ENCODE measurements at regions not wholly inside any gene's neighbourhood (a gene's known extent, or its start where the extent isn't known, plus 50 kb on each side); places are given as distances from the start of the nearest gene placed in this dataset.
"Not testable (repeated sequence)": the region's sequence is repeated elsewhere in the genome, so short reads cannot be mapped to it uniquely, and the experiment has no call there.

DNA sequence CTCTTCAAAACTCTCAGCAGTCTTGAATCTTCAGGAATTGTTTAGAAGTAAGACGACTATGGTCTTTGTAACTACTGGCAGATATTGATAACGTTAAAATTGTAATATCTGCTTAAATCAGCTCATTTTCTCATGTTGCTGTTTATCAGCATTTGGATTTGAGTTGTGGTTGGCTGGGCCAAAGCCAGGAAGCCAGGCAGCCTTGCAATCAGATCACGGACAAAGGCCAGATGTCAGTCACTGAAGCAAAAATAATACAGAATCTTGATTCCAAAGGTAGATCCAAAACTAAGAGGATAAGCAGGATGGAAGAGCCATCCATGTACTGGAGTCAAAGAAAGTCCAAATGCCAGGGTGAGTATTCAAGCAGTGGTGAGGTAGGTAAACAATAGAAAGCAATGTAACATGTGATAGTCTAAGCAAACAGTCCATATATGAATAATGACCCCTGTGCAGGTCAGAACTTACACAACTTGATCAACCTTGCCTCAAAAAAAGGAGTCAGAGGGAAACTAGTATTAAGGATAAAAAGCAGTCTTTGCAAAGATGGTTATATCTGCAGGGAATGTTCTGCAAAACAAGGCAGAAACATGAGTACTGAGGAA, 95.8 kb upstream of the RAP1B start:
- no peak for DNase-seq

DNA sequence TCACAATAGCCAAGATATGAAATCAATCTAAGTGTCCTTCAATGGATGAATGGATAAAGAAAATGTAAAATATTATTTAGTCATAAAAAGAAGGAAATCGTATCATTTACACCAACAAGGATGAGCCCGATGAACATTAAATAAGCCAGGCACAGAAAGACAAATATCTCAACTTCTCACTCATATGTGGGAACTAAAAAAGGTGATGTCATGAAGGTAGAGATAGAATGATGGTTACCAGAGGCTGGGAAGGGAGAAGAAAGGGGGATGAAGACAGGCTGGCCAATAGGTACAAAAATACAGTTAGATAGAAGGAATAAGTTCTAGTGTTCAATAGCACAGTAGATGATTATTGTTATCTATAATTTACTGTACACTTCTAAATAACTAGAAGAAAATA, 94.9 kb upstream of the RAP1B start:
- no peak for DNase-seq

GRCh38 chr12:68521321-68521839, 89.3 kb upstream of the RAP1B start:
- DNase-seq = no peak

DNA sequence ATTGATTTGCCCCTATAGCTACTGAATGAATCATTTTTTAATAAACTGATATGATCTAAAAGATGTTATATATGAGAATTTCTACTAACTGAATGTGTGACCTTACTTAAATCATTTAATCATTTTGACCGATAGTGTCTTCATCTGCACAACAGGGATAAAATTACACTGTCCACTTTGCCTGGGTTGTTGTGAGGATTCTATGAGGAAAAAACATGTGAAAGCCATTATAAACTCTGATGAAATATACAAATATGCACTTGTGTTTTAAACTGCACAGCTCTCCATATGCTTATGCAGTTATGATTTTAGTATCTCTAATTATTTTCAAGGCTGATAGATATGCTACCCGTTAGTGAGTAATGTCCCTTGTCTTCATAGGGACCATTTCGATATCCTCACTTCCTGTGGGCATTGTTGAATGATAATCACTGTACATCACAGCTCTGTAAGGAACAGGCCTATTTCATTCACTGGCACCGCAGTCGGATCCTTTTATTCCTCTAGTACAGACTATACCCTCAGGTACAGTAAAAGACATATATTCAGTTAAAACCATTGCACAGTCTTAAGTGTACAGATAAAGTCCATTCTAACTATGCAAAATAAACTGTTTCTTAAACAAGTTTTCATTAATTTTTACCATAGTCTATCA, 88.7 kb upstream of the RAP1B start:
- no peak for DNase-seq

GRCh38 chr12:68529466-68529865, 81.2 kb upstream of the RAP1B start:
- DNase-seq = no peak

- no peak for DNase-seq
Observed at GRCh38 chr12:68529869-68530268, 80.8 kb upstream of the RAP1B start.

- no peak for DNase-seq
Observed at GRCh38 chr12:68530299-68530698, 80.4 kb upstream of the RAP1B start.

DNA sequence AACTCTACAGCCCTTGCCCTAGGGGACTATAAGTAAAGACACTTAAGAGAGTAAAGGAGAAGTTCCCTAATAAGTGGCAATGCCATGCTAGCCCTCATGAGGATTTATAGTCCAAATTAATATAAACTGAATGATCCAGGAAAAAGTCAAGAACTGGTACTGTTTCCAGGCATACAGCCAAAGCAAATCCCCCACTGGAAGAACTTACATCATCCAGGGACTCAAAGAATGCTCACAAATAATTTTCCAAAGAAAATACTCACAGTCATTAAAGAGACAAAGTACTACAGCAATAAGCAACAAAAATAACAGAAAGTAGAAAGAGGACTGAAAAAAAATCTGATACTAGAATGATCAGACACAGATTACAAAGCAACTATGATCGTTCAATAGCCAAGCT, 79.7 kb upstream of the RAP1B start:
- no peak for DNase-seq

DNA sequence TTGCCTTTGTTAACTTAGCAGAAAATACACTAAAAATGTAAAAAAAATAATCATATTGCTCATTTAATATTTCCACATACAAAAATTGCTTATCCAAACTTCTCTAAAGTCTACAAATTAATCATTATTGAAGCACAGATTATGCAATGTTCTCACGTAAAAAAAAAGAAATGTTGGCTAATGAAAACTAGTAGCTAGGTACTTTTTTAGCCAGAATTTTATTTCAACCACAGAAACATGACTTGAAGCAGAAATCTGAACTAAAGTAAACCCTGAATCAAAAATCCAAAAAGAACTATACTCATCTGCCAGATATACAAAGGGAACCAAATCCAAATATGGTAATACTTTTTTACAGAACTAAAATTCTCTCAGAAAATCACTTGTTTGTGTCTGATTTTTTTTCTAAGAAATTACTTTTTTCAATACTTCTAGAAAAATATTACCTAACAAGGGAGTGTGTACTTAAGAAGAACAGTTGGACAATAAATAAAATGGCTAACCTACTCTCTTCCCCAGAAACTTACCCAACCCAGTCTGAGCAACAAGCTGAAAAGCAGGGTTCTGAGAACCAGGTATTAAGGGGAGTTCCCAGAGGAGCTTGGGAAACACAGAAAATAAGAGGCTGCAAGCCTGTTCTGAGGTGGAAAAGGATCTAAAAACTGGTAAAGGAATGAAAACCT, 78.4 kb upstream of the RAP1B start:
- DNase-seq = no peak

GRCh38 chr12:68532887-68533248, 77.8 kb upstream of the RAP1B start:
- DNase-seq = no peak

GRCh38 chr12:68534108-68534507, 76.6 kb upstream of the RAP1B start:
- DNase-seq = no peak

DNA sequence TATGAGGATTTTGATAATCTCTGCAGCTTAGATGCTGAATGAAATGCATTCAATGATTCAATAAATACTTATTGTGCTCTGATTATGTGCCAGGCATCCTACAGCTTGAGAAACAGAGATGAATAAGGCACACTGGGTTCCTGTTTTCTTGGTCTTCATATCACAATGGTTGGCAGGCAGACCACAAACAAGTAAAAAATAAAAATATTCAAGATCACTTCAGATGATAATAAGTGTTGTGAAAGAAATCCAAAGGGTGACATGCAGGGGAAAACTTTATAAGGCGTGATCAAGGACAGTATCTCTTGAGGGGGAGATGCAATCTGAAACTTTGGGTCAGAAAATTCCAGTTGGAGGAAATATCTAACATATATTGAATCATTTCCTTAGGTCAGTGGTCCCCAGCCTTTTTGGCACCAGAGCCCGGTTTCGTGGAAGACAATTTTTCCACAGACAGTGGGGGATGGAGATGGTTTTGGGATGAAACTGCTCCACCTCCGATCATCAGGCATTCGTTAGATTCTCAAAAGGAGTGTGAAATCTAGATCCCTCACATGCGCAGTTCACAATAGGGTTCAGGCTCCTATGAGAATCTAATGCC, 73.7 kb upstream of the RAP1B start:
- DNase-seq = no peak

DNA sequence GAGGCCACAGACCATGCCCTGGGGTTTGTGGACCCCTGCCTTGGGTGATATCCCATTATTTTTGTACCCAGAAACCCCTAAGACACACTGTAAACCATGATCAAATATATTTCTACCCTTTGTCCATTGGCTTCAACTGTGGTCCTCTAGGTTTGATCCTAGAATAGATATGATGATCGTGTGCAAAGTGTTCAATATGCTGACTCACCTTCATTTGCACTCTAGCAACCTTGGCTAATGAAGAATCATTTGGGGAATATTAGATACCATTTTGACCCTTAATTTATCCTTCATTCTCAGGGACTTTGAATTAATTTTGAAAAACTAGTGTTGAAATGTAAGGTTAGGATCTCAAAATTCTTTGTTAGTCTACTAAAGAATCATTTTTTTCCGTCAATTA, 73.1 kb upstream of the RAP1B start:
- DNase-seq = no peak

- DNase-seq = peak; percentile 29
Observed at GRCh38 chr12:68538726-68539614, 71.7 kb upstream of the RAP1B start.

- no peak for DNase-seq
Observed at GRCh38 chr12:68539615-68539952, 71.1 kb upstream of the RAP1B start.

- DNase-seq = not testable (repeated sequence)
Observed at GRCh38 chr12:68540768-68541167, 69.9 kb upstream of the RAP1B start.

GRCh38 chr12:68547318-68547717, 63.4 kb upstream of the RAP1B start:
- not testable (repeated sequence) for DNase-seq

GRCh38 chr12:68552605-68553195, 58.0 kb upstream of the RAP1B start:
- not testable (repeated sequence) for DNase-seq

- DNase-seq = no peak
Observed at GRCh38 chr12:68557011-68557730, 53.5 kb upstream of the RAP1B start.

DNA sequence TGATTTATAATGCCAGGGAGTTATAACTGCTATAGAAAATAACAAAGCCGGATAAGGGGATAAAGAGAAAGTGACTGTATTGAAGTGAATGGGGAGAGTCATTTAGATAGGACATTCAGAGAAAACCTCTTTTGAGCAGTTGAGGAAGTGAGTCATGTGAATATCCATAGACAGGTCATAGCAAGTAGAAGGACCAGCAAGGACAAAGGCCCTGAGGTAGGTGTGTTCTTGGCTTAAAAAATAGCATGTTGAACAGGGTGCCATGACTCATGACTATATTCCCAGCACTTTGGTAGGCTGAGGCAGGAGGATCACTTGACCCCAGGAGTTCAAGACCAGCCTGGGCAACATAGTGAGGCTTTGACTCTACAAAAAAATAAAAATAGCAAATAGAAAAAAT, 51.5 kb upstream of the RAP1B start:
- no peak for DNase-seq

DNA sequence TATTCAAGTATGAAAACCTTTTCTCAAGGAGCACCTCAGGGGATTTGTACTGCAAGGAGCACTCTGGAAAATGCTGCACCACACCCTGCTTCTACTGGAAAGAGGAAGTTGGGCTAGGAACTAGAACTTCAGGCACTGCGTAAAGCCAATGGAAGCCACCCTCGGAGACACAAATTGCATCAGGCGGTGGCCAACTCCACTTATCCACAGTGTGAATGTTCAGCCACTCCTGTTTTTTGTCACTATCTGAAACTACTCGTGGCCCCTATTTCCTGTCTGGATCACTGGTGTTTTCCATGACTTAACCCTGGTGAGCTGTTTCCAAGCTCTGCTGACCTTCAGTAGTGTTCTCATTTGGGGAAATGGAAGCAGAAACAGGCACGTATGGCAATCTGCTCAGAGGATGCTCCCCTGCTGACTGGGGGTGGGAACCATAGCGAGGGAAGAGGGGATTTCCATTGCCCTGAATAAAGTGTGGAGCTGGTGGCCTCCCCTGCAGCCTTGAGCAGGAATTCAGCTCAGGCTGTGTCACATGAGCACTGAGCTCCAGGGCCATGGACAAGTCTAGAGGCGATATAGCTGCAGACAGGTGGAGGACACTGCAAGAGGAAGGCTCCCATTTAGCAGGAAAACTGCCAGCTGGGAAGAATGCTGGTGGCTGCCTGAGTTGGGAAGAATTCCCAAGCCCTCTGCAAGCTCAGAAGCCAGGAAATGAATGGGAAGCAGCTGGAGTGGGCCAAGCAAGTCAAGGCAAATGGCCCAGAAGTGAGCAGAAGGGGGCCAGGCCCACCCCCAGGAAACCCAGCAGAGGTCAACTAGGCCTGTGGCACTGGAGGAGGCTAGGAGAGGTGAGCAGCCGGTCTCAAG, 50.5 kb upstream of the RAP1B start:
- no peak for DNase-seq

Data from stimulated activated naive CD4-positive, alpha-beta T cell treated with Interleukin-2 at 50 U/mL for 16 hours (primary cell).